Mammary epithelial cell (primary cell): ENCODE measurements at regions not wholly inside any gene's neighbourhood (a gene's known extent, or its start where the extent isn't known, plus 50 kb on each side); places are given as distances from the start of the nearest gene placed in this dataset.

Source experiments
- CTCF ChIP-seq, 2 donors: IDR thresholded peaks in 1 of 2; conservative IDR thresholded peaks in 1 of 2; 2 replicates each; pipeline ENCODE4 v1.5.1; 2011 to 2012; ENCODE audit warnings: inconsistent platforms in 2 of 2, low read length in 2 of 2, mild to moderate bottlenecking in 2 of 2, control low read depth in 1 of 2, low read depth in 1 of 2; ENCODE audit not compliant: insufficient read depth in 1 of 2; ENCODE audit errors: extremely low read depth in 1 of 2
- EZH2 ChIP-seq: IDR thresholded peaks from 2 replicates; pipeline ENCODE4 v1.6.1; 2012; ENCODE audit warnings: low read length, inconsistent platforms, borderline replicate concordance

DNA sequence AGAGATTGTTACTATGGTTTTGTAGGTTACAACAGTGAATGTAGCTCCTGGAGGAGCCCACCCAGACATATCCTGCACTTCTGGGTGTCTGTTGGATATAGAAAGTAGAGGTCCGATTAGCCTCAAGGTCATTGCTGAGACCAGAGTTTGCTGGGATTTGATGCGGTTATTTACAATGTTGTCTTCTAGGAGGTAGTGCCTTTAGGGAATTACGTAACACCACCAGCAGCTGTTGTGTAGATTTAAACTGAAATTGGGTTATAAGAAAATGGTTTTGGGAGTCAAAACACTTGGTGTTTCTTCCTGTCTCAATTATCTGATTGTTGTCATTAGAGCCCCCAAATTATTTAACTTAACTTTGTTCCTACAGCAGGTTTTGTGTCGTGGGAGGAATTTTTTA is 225.3 kb upstream of the PELI2 start:
- TF ChIP-seq CTCF (conservative IDR thresholded peaks at IDR 0.05 in 1 of 2, IDR thresholded peaks at IDR 0.05 in 1 of 2; ENCODE audit: extremely low read depth in 1 of 2, insufficient read depth in 1 of 2, low read depth in 1 of 2, low read length in 2 of 2) = no peak
- TF ChIP-seq EZH2 = no peak
